Hepatocyte (in vitro differentiated cells): ENCODE measurements at regions not wholly inside any gene's neighbourhood (a gene's known extent, or its start where the extent isn't known, plus 50 kb on each side); places are given as distances from the start of the nearest gene placed in this dataset.
"Not testable (repeated sequence)": the region's sequence is repeated elsewhere in the genome, so short reads cannot be mapped to it uniquely, and the experiment has no call there.

Source experiments
- DNase-seq: peaks from one replicate; pipeline ENCODE4 v3.0.0-alpha.2; 2016; ENCODE audit warnings: low spot score
- H2AFZ ChIP-seq: fragments of 200-600 bp; sonication (generic); 2 replicates; pipeline ENCODE4 v1.6.0; 2016; ENCODE audit warnings: antibody characterized with exemption, mild to moderate bottlenecking
- H3K27ac ChIP-seq: fragments of 200-600 bp; sonication (generic); 2 replicates; pipeline ENCODE4 v1.5.1; 2016; ENCODE audit warnings: mild to moderate bottlenecking
- H3K27me3 ChIP-seq: fragments of 200-600 bp; sonication (generic); 2 replicates; pipeline ENCODE4 v1.6.1; 2016
- H3K36me3 ChIP-seq: fragments of 200-600 bp; sonication (generic); replicated peaks from 2 replicates; pipeline ENCODE4 v1.5.1; 2016; ENCODE audit warnings: low read depth; ENCODE audit not compliant: insufficient read depth
- H3K4me1 ChIP-seq: fragments of 200-600 bp; sonication (generic); 2 replicates; pipeline ENCODE4 v1.5.1; 2016; ENCODE audit warnings: mild to moderate bottlenecking, moderate library complexity; ENCODE audit not compliant: insufficient read depth
- H3K4me2 ChIP-seq: fragments of 200-600 bp; sonication (generic); 2 replicates; pipeline ENCODE4 v1.6.0; 2016
- H3K4me3 ChIP-seq: fragments of 200-600 bp; sonication (generic); 2 replicates; pipeline ENCODE4 v1.5.1; 2016; ENCODE audit warnings: mild to moderate bottlenecking
- H3K79me2 ChIP-seq: fragments of 200-600 bp; sonication (generic); 2 replicates; pipeline ENCODE4 v1.6.0; 2017; ENCODE audit warnings: mild to moderate bottlenecking
- H3K9me2 ChIP-seq: fragments of 200-600 bp; sonication (generic); replicated peaks from 2 replicates; pipeline ENCODE4 v1.6.0; 2017; ENCODE audit warnings: mild to moderate bottlenecking; ENCODE audit not compliant: insufficient read depth
- H3K9me3 ChIP-seq: fragments of 200-600 bp; sonication (generic); 2 replicates; pipeline ENCODE4 v1.5.1; 2016; ENCODE audit warnings: low read depth, mild to moderate bottlenecking
- H4K20me1 ChIP-seq: fragments of 200-600 bp; sonication (generic); 2 replicates; pipeline ENCODE4 v1.6.0; 2016; ENCODE audit warnings: mild to moderate bottlenecking; ENCODE audit not compliant: insufficient read depth, poor library complexity, severe bottlenecking
- EZH2 ChIP-seq: fragments of 200-600 bp; sonication (generic); IDR thresholded peaks from 2 replicates; pipeline ENCODE4 v1.6.1; 2016; ENCODE audit warnings: antibody characterized with exemption, mild to moderate bottlenecking, borderline replicate concordance
- EZH2phosphoT487 ChIP-seq: fragments of 200-600 bp; sonication (generic); IDR thresholded peaks from one replicate; pipeline ENCODE4 v1.6.1; 2018; ENCODE audit warnings: antibody characterized with exemption, mild to moderate bottlenecking, low read depth, moderate library complexity; ENCODE audit not compliant: unreplicated experiment, severe bottlenecking
- WGBS: methylation state at CpG from one replicate; pipeline ENCODE4 v1.1.6; 2016; ENCODE audit warnings: low lambda C conversion rate; ENCODE audit errors: missing lambda C conversion rate; 5-methylcytosine and 5-hydroxymethylcytosine counted together
- TF ChIP-seq, protein P1 (sequence below): fragments of 200-600 bp; sonication (generic); IDR thresholded peaks from 2 replicates; pipeline ENCODE4 v1.5.1; 2016; ENCODE audit warnings: antibody characterized with exemption, mild to moderate bottlenecking; ENCODE audit not compliant: poor library complexity

DNA sequence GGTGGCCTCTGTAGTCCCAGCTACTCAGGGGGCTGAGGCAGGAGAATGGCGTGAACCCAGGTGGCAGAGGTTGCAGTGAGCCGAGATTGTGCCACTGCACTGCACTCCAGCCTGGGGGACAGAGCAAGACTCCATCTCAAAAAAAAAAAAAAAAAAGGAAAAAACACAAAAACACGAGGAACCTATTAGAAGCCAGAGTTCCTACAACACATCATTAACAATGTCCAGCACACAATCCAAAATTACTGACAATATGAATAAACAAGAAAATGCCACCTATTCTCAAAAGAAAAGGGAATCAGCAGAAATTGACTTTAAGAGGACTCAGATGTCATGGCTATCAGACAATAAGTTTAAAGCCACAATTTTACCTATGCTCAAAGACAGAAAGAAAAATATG is 57.3 kb upstream of the HS3ST3A1 start:
- H4K20me1 ChIP-seq, H3K4me2 ChIP-seq, H3K9me3 ChIP-seq, H3K79me2 ChIP-seq, H3K36me3 ChIP-seq, H3K9me2 ChIP-seq, H3K27me3 ChIP-seq, H2AFZ ChIP-seq, DNase-seq, H3K27ac ChIP-seq, H3K4me1 ChIP-seq, H3K4me3 ChIP-seq: not testable (repeated sequence)
- WGBS, result 90% methylated on average over 3 of the region's 3 CpGs

DNA sequence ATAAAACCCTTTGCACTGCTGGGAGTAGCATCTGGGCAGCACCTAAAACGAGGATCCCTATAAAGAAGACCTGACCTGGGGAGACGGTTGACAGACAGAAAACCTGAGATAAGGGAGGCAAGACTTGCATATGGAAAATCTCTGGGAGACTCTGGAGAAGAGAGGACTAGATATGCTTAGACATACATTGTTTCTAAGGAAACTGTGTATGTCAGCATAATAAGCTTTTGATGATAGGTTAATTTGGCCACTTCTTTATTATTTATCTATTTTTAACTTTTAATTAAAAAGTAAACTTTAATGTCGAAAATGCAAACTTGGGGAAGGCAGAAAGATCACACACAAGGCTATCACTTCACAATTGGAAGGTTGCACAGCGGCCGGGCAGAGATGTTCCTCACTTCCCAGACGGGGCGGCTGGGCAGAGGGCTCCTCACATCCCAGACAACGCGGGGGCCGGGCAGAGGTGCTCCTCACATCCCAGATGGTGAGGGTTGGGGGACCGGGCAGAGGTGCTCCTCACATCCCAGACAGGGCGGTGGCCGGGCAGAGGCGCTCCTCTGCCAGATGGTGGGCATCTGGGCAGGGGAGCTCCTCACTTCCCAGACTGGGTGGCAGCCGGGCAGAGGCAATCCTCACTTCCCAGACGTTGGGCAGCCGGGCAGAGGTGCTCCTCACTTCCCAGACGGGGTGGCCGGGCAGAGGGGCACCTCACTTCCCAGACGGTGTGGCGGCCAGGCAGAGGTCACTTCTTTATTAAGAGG is 64.3 kb upstream of the HS3ST3A1 start:
- H3K4me2 ChIP-seq, result no peak overlapping the region
- WGBS, result 92% methylated on average over 20 of the region's 21 CpGs
- H3K4me1 ChIP-seq, result no peaks in the 10 kb centered on the region
- no peaks in the 10 kb centered on the region for H3K36me3 ChIP-seq
- no peaks in the 10 kb centered on the region for H3K9me3 ChIP-seq
- no peak overlapping the region for H2AFZ ChIP-seq
- H3K27ac ChIP-seq, result no peak overlapping the region
- H3K27me3 ChIP-seq, result no peaks in the 10 kb centered on the region
- no peaks in the 10 kb centered on the region for H3K9me2 ChIP-seq
- H3K4me3 ChIP-seq, result no peak overlapping the region
- no peaks in the 10 kb centered on the region for H3K79me2 ChIP-seq
- TF ChIP-seq EZH2 (no peak), EZH2phosphoT487 (no peak)
- TF ChIP-seq, protein P1, sequence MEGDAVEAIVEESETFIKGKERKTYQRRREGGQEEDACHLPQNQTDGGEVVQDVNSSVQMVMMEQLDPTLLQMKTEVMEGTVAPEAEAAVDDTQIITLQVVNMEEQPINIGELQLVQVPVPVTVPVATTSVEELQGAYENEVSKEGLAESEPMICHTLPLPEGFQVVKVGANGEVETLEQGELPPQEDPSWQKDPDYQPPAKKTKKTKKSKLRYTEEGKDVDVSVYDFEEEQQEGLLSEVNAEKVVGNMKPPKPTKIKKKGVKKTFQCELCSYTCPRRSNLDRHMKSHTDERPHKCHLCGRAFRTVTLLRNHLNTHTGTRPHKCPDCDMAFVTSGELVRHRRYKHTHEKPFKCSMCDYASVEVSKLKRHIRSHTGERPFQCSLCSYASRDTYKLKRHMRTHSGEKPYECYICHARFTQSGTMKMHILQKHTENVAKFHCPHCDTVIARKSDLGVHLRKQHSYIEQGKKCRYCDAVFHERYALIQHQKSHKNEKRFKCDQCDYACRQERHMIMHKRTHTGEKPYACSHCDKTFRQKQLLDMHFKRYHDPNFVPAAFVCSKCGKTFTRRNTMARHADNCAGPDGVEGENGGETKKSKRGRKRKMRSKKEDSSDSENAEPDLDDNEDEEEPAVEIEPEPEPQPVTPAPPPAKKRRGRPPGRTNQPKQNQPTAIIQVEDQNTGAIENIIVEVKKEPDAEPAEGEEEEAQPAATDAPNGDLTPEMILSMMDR, result no peak
- H4K20me1 ChIP-seq, result no peaks in the 10 kb centered on the region
- DNase-seq, result no peak

DNA sequence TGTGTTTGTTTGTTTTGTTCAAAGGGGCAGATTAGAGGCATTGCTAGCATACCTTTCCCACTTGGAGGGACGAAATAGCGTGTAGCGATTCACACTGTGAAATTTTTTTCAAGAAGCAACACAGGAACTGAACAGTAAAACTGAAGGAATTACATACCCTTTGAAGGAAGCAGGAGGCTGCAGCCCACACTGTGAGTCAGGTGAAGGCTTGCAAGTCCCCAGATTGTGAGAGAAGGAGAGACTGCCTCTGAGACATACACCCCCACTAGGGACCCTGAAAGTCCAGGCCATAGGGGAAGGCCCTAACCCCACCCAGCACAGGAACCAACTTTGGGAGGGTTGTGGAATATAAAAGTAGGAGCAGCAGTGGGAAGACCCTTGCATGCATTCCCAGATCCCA is 69.6 kb upstream of the HS3ST3A1 start:
- H3K4me3 ChIP-seq, result no peak overlapping the region
- TF ChIP-seq EZH2 (no peak), EZH2phosphoT487 (no peak)
- TF ChIP-seq, protein P1, result no peak
- no peaks in the 10 kb centered on the region for H3K36me3 ChIP-seq
- DNase-seq, result no peak
- no peaks in the 10 kb centered on the region for H3K79me2 ChIP-seq
- H2AFZ ChIP-seq, result no peak overlapping the region
- H3K27me3 ChIP-seq, result no peaks in the 10 kb centered on the region
- H4K20me1 ChIP-seq, result no peaks in the 10 kb centered on the region
- no peaks in the 10 kb centered on the region for H3K9me2 ChIP-seq
- no peaks in the 10 kb centered on the region for H3K4me1 ChIP-seq
- WGBS, result 68% methylated on average over 3 of the region's 3 CpGs
- no peaks in the 10 kb centered on the region for H3K9me3 ChIP-seq
- H3K4me2 ChIP-seq, result no peak overlapping the region
- H3K27ac ChIP-seq, result no peak overlapping the region

DNA sequence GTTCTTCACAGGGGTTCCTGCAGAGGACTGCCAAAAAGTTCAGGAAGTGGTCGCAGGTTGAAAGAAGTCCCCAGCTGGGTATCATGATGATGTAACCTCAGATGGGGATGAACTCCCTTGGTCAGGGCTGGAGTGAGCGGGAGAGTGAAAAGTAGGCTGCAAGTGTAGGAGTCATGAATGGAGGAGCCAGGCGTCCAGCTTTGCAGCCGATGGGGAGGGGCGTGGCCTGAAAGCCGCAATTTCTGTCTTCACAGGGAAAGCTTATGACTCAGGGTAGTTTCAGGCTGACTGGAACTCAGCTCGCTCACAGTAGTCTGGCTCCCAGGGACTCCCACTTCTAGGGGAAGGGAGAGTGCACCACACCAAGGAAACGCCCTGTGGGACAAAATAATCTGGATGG is 70.0 kb upstream of the HS3ST3A1 start:
- TF ChIP-seq EZH2 (no peak), EZH2phosphoT487 (no peak)
- TF ChIP-seq, protein P1, result no peak
- H2AFZ ChIP-seq, result no peak overlapping the region
- no peaks in the 10 kb centered on the region for H3K4me1 ChIP-seq

More for the DNA sequence above, 70.0 kb upstream of the HS3ST3A1 start:
- H3K4me2 ChIP-seq, result no peak overlapping the region
- H3K9me3 ChIP-seq, result no peaks in the 10 kb centered on the region
- no peaks in the 10 kb centered on the region for H4K20me1 ChIP-seq
- 80% methylated on average over 8 of the region's 8 CpGs for WGBS
- no peaks in the 10 kb centered on the region for H3K27me3 ChIP-seq
- H3K9me2 ChIP-seq, result no peaks in the 10 kb centered on the region
- H3K36me3 ChIP-seq, result no peaks in the 10 kb centered on the region
- no peaks in the 10 kb centered on the region for H3K79me2 ChIP-seq
- no peak overlapping the region for H3K4me3 ChIP-seq
- H3K27ac ChIP-seq, result no peak overlapping the region
- no peak for DNase-seq
